H1 (cell line): ENCODE measurements at regions not wholly inside any gene's neighbourhood (a gene's known extent, or its start where the extent isn't known, plus 50 kb on each side); places are given as distances from the start of the nearest gene placed in this dataset.

Experiments
- CHD1 ChIP-seq: IDR thresholded peaks from 2 replicates; pipeline ENCODE4 v1.6.1; 2012; ENCODE audit warnings: low read depth, low read length, improper control_type of control experiment
- CHD7 ChIP-seq: fragments of 300-600 bp; sonication (generic); IDR thresholded peaks from 2 replicates; pipeline ENCODE4 v1.7.1; 2012; ENCODE audit warnings: low read length, moderate library complexity, mild to moderate bottlenecking, inconsistent platforms; ENCODE audit not compliant: insufficient replicate concordance
- CTBP2 ChIP-seq: IDR thresholded peaks from 2 replicates; pipeline ENCODE4 v1.7.0; 2011; ENCODE audit warnings: borderline replicate concordance, mild to moderate bottlenecking, moderate library complexity, mixed read lengths, low read length; ENCODE audit not compliant: insufficient read depth, insufficient read length
- EGR1 ChIP-seq: IDR thresholded peaks from 2 replicates; pipeline ENCODE4 v1.6.1; 2011; ENCODE audit warnings: low read depth, low read length, borderline replicate concordance
- JUND ChIP-seq: IDR thresholded peaks from 2 replicates; pipeline ENCODE4 v1.6.1; 2011; ENCODE audit warnings: mild to moderate bottlenecking, improper control_type of control experiment, low read length
- NRF1 ChIP-seq: IDR thresholded peaks from 2 replicates; pipeline ENCODE4 v1.6.1; 2011; ENCODE audit warnings: mild to moderate bottlenecking, low read depth, low read length, improper control_type of control experiment
- PHF8 ChIP-seq: fragments of 200-600 bp; sonication (generic); conservative IDR thresholded peaks from 2 replicates; pipeline ENCODE4 v1.7.1; 2012; ENCODE audit warnings: low read depth, mild to moderate bottlenecking, inconsistent platforms, low read length, moderate library complexity
- POLR2A ChIP-seq, 2 experiments: IDR thresholded peaks; 1 replicate in 1 of 2; 2 replicates in 1 of 2; pipeline ENCODE4 v1.6.1; 2011; ENCODE audit warnings: low read depth in 2 of 2, low read length in 2 of 2, mild to moderate bottlenecking in 2 of 2; ENCODE audit errors: control extremely low read depth in 1 of 2
- POU5F1 ChIP-seq: IDR thresholded peaks from 2 replicates; pipeline ENCODE4 v1.6.1; 2011; ENCODE audit warnings: low read depth, mild to moderate bottlenecking, low read length, moderate library complexity
- SP1 ChIP-seq: IDR thresholded peaks from 2 replicates; pipeline ENCODE4 v1.6.1; 2011; ENCODE audit warnings: low read depth, low read length
- SP4 ChIP-seq: IDR thresholded peaks from 2 replicates; pipeline ENCODE4 v1.6.1; 2012; ENCODE audit warnings: low read length, inconsistent platforms
- SRF ChIP-seq: IDR thresholded peaks from 2 replicates; pipeline ENCODE4 v1.6.1; 2011; ENCODE audit warnings: mild to moderate bottlenecking, low read depth, low read length, moderate library complexity
- SUZ12 ChIP-seq: fragments of 200-600 bp; sonication (generic); IDR thresholded peaks from 2 replicates; pipeline ENCODE4 v1.6.1; 2012; ENCODE audit warnings: mild to moderate bottlenecking, inconsistent platforms, low read length, moderate library complexity, mixed read lengths
- TEAD4 ChIP-seq: IDR thresholded peaks from 2 replicates; pipeline ENCODE4 v1.6.1; 2012; ENCODE audit warnings: low read depth, low read length, inconsistent platforms, mixed read lengths

DNA sequence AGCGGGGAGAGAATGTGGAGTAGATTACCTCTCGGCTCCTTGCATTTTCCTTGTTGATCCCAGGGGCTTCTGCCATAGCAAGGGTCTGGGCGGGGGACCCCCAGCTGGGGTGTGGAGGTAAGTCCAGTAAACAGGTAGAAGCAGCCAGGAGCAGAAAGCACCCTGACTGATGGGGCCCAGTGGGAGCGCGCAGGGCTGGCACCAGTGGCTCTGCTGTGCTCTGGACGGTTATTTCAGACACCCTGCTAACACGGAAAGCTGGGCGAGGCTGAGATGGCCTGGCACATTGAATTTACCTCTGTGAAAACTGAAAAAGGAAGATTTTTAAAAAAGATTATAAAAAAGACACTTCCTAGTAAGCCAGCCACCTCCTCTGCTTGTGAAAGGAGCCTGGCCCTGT is 88.4 kb upstream of the CALM2 start (continued):
- TF ChIP-seq CHD7 (no peak), EGR1 (no peak), NRF1 (no peak), POLR2A (IDR thresholded peaks at IDR 0.05; ENCODE audit: control extremely low read depth in 1 of 2, low read depth in 2 of 2, low read length in 2 of 2) (no peak), SRF (no peak), TEAD4 (no peak), SUZ12 (no peak), PHF8 (no peak), POU5F1 (no peak), CTBP2 (no peak), SP1 (no peak), JUND (no peak), CHD1 (no peak), SP4 (no peak)
